Activated CD8-positive, alpha-beta memory T cell treated with anti-CD3 and anti-CD28 coated beads, Interleukin-2, amount 10 ng/mL, durations not matched to agents 7 days and 5 days (primary cell): ENCODE measurements at regions not wholly inside any gene's neighbourhood (a gene's known extent, or its start where the extent isn't known, plus 50 kb on each side); places are given as distances from the start of the nearest gene placed in this dataset.

Experiments
- ATAC-seq: fragments of 150-1000 bp; cut with Tn5 transposase; one replicate; pipeline ENCODE4 v1.10.0; 2021; ENCODE audit warnings: moderate library complexity
- CTCF ChIA-PET: fragments of 350-600 bp; sonication (Branson Sonifier 250); formaldehyde crosslinking; loops from one replicate; lab custom pipeline; 2021; ENCODE audit warnings: antibody characterized with exemption; lab: Charles Lee
- DNase-seq: peaks from one replicate; pipeline ENCODE4 v3.0.0-alpha.2; 2020
- H3K27ac Mint-ChIP-seq: one replicate; pipeline ENCODE4 v1.8.0; 2021; ENCODE audit warnings: mild to moderate bottlenecking, mixed read lengths
- H3K27me3 Mint-ChIP-seq: one replicate; pipeline ENCODE4 v1.8.0; 2021; ENCODE audit warnings: mixed read lengths
- H3K36me3 Mint-ChIP-seq: one replicate; pipeline ENCODE4 v1.8.0; 2021; ENCODE audit warnings: mild to moderate bottlenecking, mixed read lengths
- H3K4me1 Mint-ChIP-seq: one replicate; pipeline ENCODE4 v1.8.0; 2021; ENCODE audit warnings: mixed read lengths
- H3K4me3 Mint-ChIP-seq: one replicate; pipeline ENCODE4 v1.8.0; 2021; ENCODE audit warnings: mild to moderate bottlenecking, moderate library complexity, mixed read lengths
- H3K9me3 Mint-ChIP-seq: one replicate; pipeline ENCODE4 v1.8.0; 2022; ENCODE audit warnings: low read depth, mixed read lengths

DNA sequence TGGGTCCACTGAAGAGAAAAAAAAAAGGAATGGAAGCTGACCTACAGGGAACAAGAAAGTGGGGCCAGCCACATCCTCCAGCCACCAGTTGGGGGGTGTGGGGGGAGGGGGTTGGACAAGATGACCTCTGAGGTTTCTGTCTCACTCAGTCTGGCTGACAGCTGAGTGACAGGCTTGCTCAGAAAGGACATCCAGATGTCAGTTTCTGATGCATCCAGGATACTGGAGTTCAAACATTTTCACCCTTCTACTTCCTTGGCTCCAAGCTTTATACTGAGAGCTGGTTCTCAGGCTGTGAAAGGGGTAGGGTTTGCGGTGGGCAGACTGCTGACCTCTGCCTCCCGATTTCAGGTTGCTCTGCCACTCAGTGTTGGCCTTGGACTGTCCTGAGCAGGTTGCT lies 2178.3 kb downstream of the TP53TG3F start:
- Mint-ChIP-seq H3K9me3 (peaks cover 18% of the 10 kb centered on the region), H3K27ac (no peak overlapping the region), H3K4me1 (no peaks in the 10 kb centered on the region), H3K36me3 (no peaks in the 10 kb centered on the region), H3K27me3 (no peaks in the 10 kb centered on the region), H3K4me3 (no peak overlapping the region)
- DNase-seq (no peak), ATAC-seq (no peak)
- CTCF ChIA-PET: no interaction called here

DNA sequence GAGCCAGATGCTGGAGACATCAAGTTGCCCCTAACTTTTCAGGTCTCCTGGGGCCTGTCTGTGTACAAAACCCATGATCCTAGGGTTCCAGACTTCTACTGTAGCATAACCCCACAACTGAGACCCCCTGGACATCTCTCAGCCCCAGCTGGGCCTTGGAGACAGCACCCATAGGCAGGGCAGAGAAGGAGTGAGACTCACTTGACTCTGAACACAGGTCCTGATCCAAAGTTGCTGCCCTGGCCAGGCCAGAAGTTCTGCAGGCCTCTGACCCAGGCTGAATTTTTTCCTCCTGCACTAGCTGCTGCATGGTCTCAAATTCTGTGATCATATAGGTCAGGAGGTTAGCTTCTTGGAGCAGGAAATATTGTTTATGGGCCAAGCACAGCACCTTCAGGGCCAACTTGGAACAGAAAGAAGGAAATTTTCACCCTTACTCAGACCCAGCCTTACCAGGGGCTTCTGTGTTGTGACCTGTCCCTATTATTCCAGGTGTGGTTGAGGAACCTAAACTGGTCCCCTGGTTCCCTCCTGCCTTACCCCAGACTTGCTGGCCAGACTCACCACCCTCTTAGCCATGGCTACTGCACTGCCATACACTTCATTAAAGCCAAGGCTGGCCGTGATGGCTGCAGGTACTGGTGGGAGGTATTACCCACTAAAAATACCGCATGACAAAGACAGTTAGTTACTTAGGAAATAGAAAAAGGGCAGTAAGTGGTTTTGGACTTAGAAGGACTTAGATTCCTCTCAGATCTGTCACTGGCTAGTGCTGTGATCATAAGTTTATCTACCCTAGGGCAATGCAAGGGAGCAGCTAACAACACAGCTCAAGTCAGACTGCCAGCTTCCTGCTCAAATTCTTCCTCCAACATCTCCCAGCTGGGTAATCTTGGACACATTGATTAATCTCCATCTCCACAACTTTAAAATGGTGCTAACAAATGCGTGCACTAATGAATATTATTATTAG lies 2180.1 kb downstream of the TP53TG3F start:
- no peaks in the 10 kb centered on the region for H3K4me1 Mint-ChIP-seq
- peaks cover 14% of the 10 kb centered on the region for H3K9me3 Mint-ChIP-seq
- DNase-seq (no peak), ATAC-seq (no peak)
- H3K36me3 Mint-ChIP-seq: no peaks in the 10 kb centered on the region
- no peaks in the 10 kb centered on the region for H3K27me3 Mint-ChIP-seq
- H3K27ac Mint-ChIP-seq: no peak overlapping the region
- no peak overlapping the region for H3K4me3 Mint-ChIP-seq
- CTCF ChIA-PET: no interaction called here

DNA sequence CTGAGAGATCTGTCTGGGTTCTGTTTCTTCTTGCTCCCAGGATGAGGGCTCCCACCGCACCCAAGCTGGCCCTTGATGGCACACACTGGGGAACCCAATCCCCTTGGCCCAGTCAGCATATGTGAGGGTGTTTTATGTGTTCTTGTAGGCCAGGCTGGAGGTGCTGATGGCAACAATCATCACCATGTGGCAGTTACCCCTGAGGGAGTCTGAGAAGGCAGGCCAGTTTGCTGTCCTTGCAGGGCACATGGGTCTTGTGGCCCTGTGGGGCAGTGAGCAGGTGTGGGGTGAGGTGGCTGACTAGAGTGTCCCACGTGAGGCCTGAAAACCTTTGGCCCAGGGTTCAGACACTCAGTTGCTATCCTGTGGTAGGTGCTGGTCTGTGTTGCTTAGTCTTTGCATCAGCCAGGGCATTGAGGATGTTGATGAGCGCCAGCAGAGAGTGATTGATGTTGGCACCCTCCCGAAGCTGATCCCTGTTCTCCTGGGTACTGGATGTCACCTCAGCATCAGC lies 2183.0 kb downstream of the TP53TG3F start:
- ATAC-seq (no peak), DNase-seq (no peak)
- Mint-ChIP-seq H3K27me3 (no peaks in the 10 kb centered on the region), H3K27ac (no peak overlapping the region), H3K4me1 (no peaks in the 10 kb centered on the region), H3K36me3 (no peaks in the 10 kb centered on the region), H3K4me3 (no peak overlapping the region), H3K9me3 (peaks cover 17% of the 10 kb centered on the region)
- CTCF ChIA-PET: no interaction called here

DNA sequence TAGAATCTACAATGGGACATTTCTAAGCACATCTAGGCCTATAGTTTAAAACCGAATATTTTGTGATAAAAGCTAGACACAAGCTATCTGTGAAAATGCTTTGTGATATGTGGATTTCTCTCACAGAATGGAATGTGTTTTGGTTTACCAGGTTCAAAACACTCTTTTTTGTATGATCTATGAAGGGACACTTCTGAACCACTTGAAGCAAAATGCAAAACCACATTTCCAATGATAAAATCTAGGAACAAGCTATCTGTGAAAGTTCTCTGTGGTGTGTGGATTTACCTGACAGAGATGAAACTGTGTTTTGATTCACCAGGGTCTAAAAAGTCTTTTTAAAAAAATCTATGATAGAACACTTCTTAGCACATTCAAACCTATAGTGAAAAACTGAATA lies 2192.4 kb downstream of the TP53TG3F start:
- Mint-ChIP-seq H3K9me3 (no peaks in the 10 kb centered on the region), H3K4me3 (no peak overlapping the region), H3K4me1 (no peaks in the 10 kb centered on the region), H3K36me3 (no peaks in the 10 kb centered on the region), H3K27me3 (no peaks in the 10 kb centered on the region), H3K27ac (no peak overlapping the region)
- CTCF ChIA-PET: no interaction called here
- DNase-seq: no peak
- ATAC-seq: no peak

DNA sequence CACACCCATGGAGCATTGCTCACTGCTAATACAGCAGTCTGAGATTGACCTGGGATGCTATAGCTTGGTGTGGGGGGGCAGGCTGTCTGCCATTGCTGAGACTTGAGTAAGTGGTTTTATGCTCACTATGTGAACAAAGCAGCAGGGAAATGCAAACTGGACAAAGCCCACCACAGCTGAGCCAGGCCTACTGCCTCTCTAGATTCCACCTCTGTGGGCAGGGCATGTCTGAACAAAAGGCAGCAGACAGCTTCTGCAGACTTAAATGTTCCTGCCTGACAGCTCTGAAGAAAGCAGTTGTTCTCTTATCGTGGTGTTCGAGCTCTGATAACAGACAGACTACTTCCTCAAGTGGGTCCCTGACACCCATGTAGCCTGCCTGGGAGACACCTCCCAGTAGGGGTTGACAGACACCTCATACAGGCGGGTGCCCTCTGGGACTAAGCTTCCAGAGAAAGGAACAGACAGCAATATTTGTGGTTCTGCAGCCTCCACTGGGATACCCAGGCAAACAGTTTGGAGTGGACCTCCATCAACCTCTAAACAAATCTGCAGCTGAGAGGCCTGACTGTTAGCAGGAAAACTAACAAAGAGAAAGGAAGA lies 2204.8 kb downstream of the TP53TG3F start:
- ATAC-seq (no peak), DNase-seq (no peak)
- Mint-ChIP-seq H3K27ac (no peak overlapping the region), H3K27me3 (no peaks in the 10 kb centered on the region), H3K9me3 (peaks cover 26% of the 10 kb centered on the region), H3K36me3 (no peaks in the 10 kb centered on the region), H3K4me3 (no peak overlapping the region), H3K4me1 (no peaks in the 10 kb centered on the region)
- CTCF ChIA-PET: no interaction called here

DNA sequence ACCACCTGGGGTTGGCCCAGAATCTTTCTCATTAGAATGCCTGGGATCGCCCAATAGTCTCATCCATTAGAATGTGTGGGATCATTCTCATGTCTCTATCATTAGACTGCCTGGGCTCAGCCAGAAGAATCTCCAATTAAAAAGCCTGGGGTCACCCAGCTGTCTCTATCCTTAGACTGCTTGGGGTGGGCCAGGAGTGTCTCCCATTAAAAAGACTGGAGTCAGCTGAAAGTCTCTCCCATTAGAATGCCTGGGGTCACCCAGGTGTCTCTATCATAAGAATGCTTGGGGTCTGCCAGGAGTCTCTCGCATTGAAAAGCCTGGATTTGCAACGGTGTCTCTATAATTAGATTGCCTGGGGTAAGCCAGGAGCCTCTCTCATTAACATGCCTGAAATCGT lies 2225.7 kb downstream of the TP53TG3F start:
- no peak overlapping the region for H3K4me3 Mint-ChIP-seq
- CTCF ChIA-PET: no interaction called here
- H3K36me3 Mint-ChIP-seq: no peaks in the 10 kb centered on the region
- ATAC-seq (no peak), DNase-seq (no peak)
- no peaks in the 10 kb centered on the region for H3K4me1 Mint-ChIP-seq
- H3K27me3 Mint-ChIP-seq: no peaks in the 10 kb centered on the region
- peaks cover 15% of the 10 kb centered on the region for H3K9me3 Mint-ChIP-seq
- no peak overlapping the region for H3K27ac Mint-ChIP-seq

DNA sequence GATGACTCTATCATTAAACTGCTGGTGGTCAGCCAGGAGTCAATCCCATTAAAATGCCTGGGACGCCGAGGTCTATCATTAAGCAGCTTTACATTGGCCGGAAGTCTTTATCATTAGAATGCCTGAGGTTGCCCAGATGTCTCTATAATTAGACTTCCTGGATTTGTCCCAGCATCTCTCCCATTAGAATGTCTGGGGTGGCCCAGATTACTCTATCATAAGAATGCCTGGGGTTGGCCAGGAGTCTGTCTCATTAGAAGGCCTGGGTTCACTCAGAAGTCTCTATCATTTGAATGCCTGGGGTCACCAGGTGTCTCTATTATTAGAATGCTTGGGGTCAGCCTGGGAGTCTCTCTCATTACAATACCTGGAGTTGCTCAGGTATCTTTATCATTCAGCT lies 2227.2 kb downstream of the TP53TG3F start:
- Mint-ChIP-seq H3K4me1 (no peaks in the 10 kb centered on the region), H3K36me3 (no peaks in the 10 kb centered on the region), H3K9me3 (peaks cover 20% of the 10 kb centered on the region), H3K4me3 (no peak overlapping the region), H3K27ac (no peak overlapping the region), H3K27me3 (no peaks in the 10 kb centered on the region)
- ATAC-seq (no peak), DNase-seq (no peak)
- CTCF ChIA-PET: no interaction called here

DNA sequence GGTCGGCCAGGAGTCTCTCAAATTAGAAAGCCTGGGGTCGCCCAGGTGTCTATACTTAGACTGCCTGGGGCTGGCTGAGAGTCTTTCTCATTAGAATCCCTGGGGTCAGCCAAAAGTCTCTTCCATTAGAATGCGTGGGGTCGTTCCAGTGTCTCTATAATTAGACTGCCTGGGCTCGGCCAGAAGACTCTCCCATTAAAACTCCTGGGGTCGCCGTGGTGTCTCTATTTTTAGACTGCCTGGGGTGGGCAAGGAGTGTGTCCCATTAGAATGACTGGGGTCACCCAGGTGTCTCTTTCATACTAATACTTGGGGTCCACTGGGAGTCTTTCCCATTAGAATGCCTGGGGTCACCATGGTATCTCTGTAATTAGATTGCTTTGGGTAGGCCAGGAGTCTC lies 2227.7 kb downstream of the TP53TG3F start:
- Mint-ChIP-seq H3K4me3 (no peak overlapping the region), H3K36me3 (no peaks in the 10 kb centered on the region), H3K27me3 (no peaks in the 10 kb centered on the region), H3K4me1 (no peaks in the 10 kb centered on the region), H3K27ac (no peak overlapping the region), H3K9me3 (peaks cover 21% of the 10 kb centered on the region)
- CTCF ChIA-PET: no interaction called here
- DNase-seq (no peak), ATAC-seq (no peak)

DNA sequence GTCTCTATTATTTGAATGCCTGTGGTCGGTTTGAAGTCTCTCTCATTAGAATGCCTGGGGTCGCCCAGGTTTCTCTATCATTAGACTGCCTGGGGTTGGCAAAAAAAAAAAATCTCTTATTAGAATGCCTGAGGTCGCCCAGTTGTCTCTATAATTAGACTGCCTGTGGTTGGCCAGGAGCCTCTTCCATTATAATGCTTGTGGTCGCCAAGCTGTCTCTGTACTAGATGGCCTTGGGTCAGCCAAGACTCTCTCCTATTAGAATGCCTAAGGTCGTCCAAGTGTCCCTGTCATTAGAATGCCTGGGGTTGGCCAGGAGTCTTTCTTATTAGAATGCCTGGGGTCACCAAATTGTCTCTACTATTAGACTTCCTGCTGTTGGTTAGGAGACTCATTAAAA lies 2228.4 kb downstream of the TP53TG3F start:
- CTCF ChIA-PET: no interaction called here
- DNase-seq: no peak
- Mint-ChIP-seq H3K27me3 (no peaks in the 10 kb centered on the region), H3K4me3 (no peak overlapping the region), H3K9me3 (peaks cover 24% of the 10 kb centered on the region), H3K36me3 (no peaks in the 10 kb centered on the region), H3K4me1 (no peaks in the 10 kb centered on the region), H3K27ac (no peak overlapping the region)
- no peak for ATAC-seq

DNA sequence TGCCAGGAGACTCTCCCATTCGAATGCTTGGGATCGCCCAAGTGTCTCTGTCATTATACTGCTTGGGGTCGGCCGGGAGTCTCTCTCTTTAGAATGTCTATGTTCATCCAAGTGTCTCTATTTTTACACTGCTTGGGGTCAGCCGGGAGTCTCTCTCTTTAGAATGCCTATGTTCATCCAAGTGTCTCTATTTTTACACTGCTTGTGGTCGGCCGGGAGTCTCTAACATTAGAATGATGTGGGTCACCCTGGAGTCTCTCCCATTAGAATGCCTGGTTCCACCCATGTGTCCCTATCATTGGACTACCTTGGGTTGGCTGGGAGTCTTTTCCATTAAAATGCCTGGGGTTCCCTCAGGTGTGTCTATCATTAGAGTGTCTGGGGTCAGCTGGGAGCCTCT lies 2230.4 kb downstream of the TP53TG3F start:
- Mint-ChIP-seq H3K9me3 (peaks cover 24% of the 10 kb centered on the region), H3K36me3 (no peaks in the 10 kb centered on the region), H3K27ac (no peak overlapping the region), H3K27me3 (no peaks in the 10 kb centered on the region), H3K4me3 (no peak overlapping the region), H3K4me1 (no peaks in the 10 kb centered on the region)
- no peak for ATAC-seq
- CTCF ChIA-PET: no interaction called here
- no peak for DNase-seq

DNA sequence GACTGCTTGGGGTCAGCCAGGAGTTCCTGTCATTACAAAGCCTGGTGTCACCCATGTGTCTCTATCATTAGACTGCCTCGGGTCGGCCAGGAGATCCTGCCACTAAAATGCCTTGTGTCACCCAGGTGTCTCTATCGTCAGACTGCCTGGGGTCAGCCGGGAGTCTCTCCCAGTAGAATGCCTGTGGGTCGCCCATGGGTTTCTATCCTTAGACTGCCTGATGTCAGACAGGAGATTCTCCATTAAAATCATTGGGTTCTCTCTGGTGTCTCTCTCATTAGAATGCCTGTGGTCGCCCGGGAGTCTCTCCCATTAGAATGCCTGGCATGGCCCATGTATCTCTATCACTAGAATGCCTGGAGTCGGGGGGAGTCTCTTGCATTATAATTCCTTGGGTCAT lies 2231.0 kb downstream of the TP53TG3F start:
- Mint-ChIP-seq H3K4me1 (no peaks in the 10 kb centered on the region), H3K36me3 (no peaks in the 10 kb centered on the region), H3K9me3 (peaks cover 24% of the 10 kb centered on the region), H3K4me3 (no peak overlapping the region), H3K27me3 (no peaks in the 10 kb centered on the region), H3K27ac (no peak overlapping the region)
- CTCF ChIA-PET: no interaction called here
- no peak for DNase-seq
- ATAC-seq: no peak

DNA sequence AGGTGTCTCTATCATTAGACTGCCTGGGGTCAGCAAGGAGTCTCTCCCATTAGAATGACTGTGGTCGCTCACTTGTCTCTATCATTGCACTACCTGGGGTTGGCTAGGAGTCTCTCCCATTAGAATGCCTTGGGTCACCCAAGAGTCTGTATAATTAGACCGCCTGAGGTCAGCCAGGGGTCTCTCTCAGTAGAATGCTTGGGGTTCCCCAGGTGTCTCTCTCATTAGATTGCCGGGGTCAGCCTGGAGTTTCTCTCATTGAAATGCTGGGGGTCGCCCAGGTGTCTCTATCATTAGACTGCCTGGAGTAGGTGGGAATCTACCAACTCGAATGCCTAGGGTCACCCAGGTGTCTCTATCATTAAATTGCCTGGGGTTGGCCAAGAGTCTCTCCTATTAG lies 2231.6 kb downstream of the TP53TG3F start:
- peaks cover 22% of the 10 kb centered on the region for H3K9me3 Mint-ChIP-seq
- CTCF ChIA-PET: no interaction called here
- no peak for ATAC-seq
- no peaks in the 10 kb centered on the region for H3K27me3 Mint-ChIP-seq
- H3K4me3 Mint-ChIP-seq: no peak overlapping the region
- no peaks in the 10 kb centered on the region for H3K36me3 Mint-ChIP-seq
- no peaks in the 10 kb centered on the region for H3K4me1 Mint-ChIP-seq
- no peak for DNase-seq
- H3K27ac Mint-ChIP-seq: no peak overlapping the region

DNA sequence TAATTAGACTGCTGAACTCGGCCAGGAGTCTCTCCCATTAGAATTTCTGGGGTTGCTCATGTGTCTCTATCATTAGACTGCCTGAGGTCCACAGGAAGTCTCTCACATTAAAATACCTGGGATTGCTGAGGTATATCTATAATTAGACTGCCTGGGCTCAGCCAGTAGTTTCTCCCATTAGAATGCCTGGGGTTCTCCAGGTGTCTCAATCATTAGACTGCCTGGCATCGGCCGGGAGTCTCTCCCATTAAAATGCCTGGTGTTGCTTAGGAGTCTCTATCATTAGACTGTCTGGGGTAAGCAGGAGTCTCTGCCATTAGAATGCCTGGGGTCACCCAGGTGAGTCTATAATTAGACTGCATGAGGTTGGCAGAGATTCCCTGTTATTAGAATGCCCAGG lies 2233.4 kb downstream of the TP53TG3F start:
- no peaks in the 10 kb centered on the region for H3K27me3 Mint-ChIP-seq
- H3K9me3 Mint-ChIP-seq: peaks cover 17% of the 10 kb centered on the region
- CTCF ChIA-PET: no interaction called here
- no peak overlapping the region for H3K4me3 Mint-ChIP-seq
- H3K36me3 Mint-ChIP-seq: no peaks in the 10 kb centered on the region
- DNase-seq: no peak
- H3K4me1 Mint-ChIP-seq: no peaks in the 10 kb centered on the region
- H3K27ac Mint-ChIP-seq: no peak overlapping the region
- ATAC-seq: no peak

DNA sequence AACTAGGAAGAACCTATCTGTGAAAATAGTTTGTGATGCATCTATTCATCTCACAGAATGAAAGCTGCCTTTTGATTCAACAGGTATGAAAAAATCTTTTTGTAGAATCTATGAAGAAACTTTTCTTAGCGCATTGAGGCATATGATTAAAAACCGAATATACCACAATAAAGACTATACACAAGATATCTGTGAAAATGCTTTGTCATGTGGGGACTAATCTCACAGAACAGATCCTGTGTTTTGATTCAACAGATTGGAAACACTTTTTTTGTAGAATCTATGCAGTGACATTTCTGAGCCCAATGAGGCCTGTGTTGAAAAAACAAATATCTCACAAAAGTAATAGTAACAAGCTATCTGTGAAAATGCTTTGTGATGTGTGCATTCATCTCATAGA lies 2247.5 kb downstream of the TP53TG3F start:
- ATAC-seq (no peak), DNase-seq (no peak)
- H3K36me3 Mint-ChIP-seq: no peaks in the 10 kb centered on the region
- H3K27ac Mint-ChIP-seq: no peak overlapping the region
- CTCF ChIA-PET: no interaction called here
- H3K9me3 Mint-ChIP-seq: peaks cover 2% of the 10 kb centered on the region
- H3K4me1 Mint-ChIP-seq: no peaks in the 10 kb centered on the region
- no peak overlapping the region for H3K4me3 Mint-ChIP-seq
- H3K27me3 Mint-ChIP-seq: no peaks in the 10 kb centered on the region
